ENCODE measurements at regions not wholly inside any gene's neighbourhood (a gene's known extent, or its start where the extent isn't known, plus 50 kb on each side); places are given as distances from the start of the nearest gene placed in this dataset.
"Not testable (repeated sequence)": the region's sequence is repeated elsewhere in the genome, so short reads cannot be mapped to it uniquely, and the experiment has no call there.

GRCh38 chr1:178660461-178660860 lies 64.6 kb upstream of the RALGPS2 start:
- TF ChIP-seq, protein P1, sequence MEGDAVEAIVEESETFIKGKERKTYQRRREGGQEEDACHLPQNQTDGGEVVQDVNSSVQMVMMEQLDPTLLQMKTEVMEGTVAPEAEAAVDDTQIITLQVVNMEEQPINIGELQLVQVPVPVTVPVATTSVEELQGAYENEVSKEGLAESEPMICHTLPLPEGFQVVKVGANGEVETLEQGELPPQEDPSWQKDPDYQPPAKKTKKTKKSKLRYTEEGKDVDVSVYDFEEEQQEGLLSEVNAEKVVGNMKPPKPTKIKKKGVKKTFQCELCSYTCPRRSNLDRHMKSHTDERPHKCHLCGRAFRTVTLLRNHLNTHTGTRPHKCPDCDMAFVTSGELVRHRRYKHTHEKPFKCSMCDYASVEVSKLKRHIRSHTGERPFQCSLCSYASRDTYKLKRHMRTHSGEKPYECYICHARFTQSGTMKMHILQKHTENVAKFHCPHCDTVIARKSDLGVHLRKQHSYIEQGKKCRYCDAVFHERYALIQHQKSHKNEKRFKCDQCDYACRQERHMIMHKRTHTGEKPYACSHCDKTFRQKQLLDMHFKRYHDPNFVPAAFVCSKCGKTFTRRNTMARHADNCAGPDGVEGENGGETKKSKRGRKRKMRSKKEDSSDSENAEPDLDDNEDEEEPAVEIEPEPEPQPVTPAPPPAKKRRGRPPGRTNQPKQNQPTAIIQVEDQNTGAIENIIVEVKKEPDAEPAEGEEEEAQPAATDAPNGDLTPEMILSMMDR (conservative IDR thresholded peaks at IDR 0.05; ENCODE audit: low read depth, low read length) = no peak
- H3K4me3 ChIP-seq (ENCODE audit: low read depth, low read length) = no peak overlapping the region
- DNase-seq (ENCODE audit: low read depth) = no peak

GRCh38 chr1:178664278-178664677 lies 60.8 kb upstream of the RALGPS2 start:
- H3K4me3 ChIP-seq (ENCODE audit: low read depth, low read length) = no peak overlapping the region
- DNase-seq (ENCODE audit: low read depth) = no peak
- TF ChIP-seq, protein P1 (conservative IDR thresholded peaks at IDR 0.05; ENCODE audit: low read depth, low read length) = no peak

- no peak for DNase-seq (ENCODE audit: low read depth)
- H3K4me3 ChIP-seq (ENCODE audit: low read depth, low read length) = no peak overlapping the region
- TF ChIP-seq, protein P1 (conservative IDR thresholded peaks at IDR 0.05; ENCODE audit: low read depth, low read length) = no peak
Observed at GRCh38 chr1:178665579-178665978, 59.5 kb upstream of the RALGPS2 start.

DNA sequence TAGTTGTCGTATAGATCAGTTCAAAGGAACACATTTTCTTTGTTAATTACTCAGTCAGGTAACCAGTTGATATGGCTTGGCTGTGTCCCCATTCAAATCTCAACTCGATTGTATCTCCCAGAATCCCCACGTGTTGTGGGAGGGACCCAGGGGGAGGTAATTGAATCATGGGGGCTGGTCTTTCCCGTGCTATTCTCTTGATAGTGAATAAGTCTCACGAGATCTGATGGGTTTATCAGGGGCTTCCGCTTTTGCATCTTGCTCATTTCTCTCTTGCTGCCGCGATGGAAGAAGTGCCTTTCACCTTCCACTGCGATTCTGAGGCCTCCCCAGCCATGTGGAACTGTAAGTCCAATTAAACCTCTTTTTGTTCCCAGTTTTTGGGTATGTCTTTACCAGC lies 58.2 kb upstream of the RALGPS2 start:
- H3K4me3 ChIP-seq (ENCODE audit: low read depth, low read length); DNase-seq (ENCODE audit: low read depth): not testable (repeated sequence)

DNA sequence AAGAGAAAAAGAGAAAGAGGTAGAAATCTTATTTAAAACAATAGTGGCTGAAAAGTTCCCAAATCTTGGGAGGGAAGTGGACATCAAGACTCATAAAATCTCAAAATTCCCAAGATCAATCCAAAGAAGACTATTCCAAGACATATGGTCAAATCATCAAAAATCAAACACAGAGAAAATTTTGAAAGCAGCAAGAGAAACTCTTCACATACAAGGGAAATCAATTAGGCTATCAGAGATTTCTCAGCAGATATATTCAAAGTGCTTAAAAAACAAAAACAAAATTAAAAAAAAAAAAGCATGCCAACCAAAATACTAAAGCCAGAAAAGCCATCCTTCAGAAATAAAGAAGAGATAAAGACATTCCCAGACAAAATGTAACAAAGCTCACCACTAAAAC lies 52.6 kb upstream of the RALGPS2 start:
- DNase-seq (ENCODE audit: low read depth) = no peak
- no peak overlapping the region for H3K4me3 ChIP-seq (ENCODE audit: low read depth, low read length)

GRCh38 chr1:178674559-178674958 lies 50.5 kb upstream of the RALGPS2 start:
- not testable (repeated sequence) for DNase-seq (ENCODE audit: low read depth); H3K4me3 ChIP-seq (ENCODE audit: low read depth, low read length)

More for the DNA sequence above, 52.6 kb upstream of the RALGPS2 start:
- TF ChIP-seq, protein P1 (conservative IDR thresholded peaks at IDR 0.05; ENCODE audit: low read depth, low read length) = no peak

All from epithelial cell of proximal tubule (primary cell).